ENCODE measurements at regions not wholly inside any gene's neighbourhood (a gene's known extent, or its start where the extent isn't known, plus 50 kb on each side); places are given as distances from the start of the nearest gene placed in this dataset.
A peak's percentile ranks its signal among the peaks of the same experiment; 100 is the strongest.

DNA sequence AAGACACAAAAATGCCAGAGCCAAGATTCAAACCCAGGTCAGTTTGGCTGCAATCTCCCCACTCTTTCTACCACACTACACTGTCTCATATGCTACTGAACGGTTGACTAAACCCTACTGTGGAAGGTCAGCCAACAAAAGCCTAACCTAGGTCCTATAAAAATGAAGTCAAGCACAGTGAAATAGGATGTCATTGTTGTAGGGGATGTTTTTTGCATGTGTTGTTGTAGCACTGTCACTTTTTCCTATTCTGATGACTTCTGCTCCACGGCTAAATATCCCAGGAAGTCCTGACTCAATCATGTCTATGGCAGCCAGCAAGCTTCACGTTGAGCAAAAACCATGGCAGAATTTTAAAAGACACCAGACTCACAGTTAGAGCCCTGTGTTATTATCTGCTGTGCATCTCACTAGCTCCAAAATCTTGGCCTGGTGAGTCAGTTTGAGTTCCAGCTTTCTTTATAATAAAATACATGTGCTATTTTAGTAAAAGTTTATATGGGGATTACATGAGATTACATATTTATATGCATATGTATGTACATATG, 322.1 kb upstream of the NT5E start:
- Mint-ChIP-seq H3K27me3 (ENCODE audit: low read depth) (no peaks in the 10 kb centered on the region), H3K36me3 (ENCODE audit: low read depth) (no peaks in the 10 kb centered on the region), H3K27ac (no peak overlapping the region), H3K4me1 (peaks cover 24% of the 10 kb centered on the region), H3K9me3 (no peaks in the 10 kb centered on the region), H3K4me3 (no peak overlapping the region)
- TF ChIP-seq, protein P1, sequence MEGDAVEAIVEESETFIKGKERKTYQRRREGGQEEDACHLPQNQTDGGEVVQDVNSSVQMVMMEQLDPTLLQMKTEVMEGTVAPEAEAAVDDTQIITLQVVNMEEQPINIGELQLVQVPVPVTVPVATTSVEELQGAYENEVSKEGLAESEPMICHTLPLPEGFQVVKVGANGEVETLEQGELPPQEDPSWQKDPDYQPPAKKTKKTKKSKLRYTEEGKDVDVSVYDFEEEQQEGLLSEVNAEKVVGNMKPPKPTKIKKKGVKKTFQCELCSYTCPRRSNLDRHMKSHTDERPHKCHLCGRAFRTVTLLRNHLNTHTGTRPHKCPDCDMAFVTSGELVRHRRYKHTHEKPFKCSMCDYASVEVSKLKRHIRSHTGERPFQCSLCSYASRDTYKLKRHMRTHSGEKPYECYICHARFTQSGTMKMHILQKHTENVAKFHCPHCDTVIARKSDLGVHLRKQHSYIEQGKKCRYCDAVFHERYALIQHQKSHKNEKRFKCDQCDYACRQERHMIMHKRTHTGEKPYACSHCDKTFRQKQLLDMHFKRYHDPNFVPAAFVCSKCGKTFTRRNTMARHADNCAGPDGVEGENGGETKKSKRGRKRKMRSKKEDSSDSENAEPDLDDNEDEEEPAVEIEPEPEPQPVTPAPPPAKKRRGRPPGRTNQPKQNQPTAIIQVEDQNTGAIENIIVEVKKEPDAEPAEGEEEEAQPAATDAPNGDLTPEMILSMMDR (IDR thresholded peaks at IDR 0.05; ENCODE audit: unreplicated experiment in 3 of 3), result no peak

DNA sequence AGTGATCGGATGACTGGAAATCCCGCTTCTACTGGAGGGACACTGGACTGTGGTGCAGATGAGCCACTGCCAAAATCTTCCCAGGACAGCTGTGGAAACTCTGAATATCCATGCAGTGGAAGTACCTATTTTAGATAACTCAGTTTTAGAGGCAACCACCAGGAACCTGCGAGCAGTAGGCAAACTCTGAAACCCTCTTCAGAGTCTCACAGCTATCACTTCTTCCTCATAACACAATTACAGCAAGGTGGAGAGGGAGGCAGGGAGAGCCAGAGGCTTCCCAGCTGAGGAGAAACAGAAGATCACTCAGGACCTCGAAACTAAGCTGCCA, 322.8 kb upstream of the NT5E start:
- H3K36me3 Mint-ChIP-seq (ENCODE audit: low read depth), result no peaks in the 10 kb centered on the region
- H3K4me3 Mint-ChIP-seq, result peak overlapping the region in 2 of 3 experiments; percentile 56 to 58
- H3K9me3 Mint-ChIP-seq, result no peaks in the 10 kb centered on the region

DNA sequence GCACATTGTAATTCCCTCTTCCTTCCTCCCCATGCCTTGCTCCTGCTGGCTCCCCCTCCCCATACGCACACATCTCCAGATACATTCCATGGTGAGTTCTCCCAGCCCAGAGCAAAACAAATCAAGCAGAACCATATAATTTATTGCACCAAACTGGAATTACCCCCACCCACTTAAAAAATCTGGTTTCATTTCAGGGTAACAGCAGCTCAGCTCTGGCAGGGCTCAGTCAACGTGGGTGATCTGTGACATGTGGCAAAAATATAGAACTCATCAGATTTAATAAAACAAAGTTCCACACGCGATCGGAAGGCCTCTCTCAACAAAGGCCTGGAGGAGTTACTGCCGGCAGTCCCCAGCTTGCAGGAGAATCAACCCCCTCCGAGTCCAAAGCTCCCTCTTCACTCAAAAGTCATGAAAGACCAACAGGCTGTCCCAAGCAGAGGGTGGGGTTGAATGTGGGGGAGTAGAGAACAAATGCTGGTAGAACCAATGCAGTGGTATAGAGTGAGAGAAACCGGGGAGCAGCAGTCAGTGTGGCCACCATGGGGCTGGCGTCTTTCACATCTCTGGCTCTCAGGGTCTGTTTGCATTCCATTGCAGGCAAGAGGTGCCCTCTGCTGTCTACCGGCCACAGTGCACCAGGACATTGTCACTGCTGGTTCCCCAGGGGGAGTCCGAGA, 323.3 kb upstream of the NT5E start:
- TF ChIP-seq, protein P1 (IDR thresholded peaks at IDR 0.05; ENCODE audit: unreplicated experiment in 3 of 3), result peak; percentile 53 to 66 (median 65)
- H3K4me3 Mint-ChIP-seq, result peak overlapping the region; percentile 34 to 58 (median 56)
- H3K27me3 Mint-ChIP-seq (ENCODE audit: low read depth), result no peaks in the 10 kb centered on the region
- no peaks in the 10 kb centered on the region for H3K36me3 Mint-ChIP-seq (ENCODE audit: low read depth)
- H3K27ac Mint-ChIP-seq, result peak overlapping the region; percentile 35 to 87 (median 85)
- H3K4me1 Mint-ChIP-seq, result peaks cover 24% of the 10 kb centered on the region
- H3K9me3 Mint-ChIP-seq, result no peaks in the 10 kb centered on the region

More for the DNA sequence above, 322.8 kb upstream of the NT5E start:
- peaks cover 24% of the 10 kb centered on the region for H3K4me1 Mint-ChIP-seq
- TF ChIP-seq, protein P1 (IDR thresholded peaks at IDR 0.05; ENCODE audit: unreplicated experiment in 3 of 3), result no peak
- no peaks in the 10 kb centered on the region for H3K27me3 Mint-ChIP-seq (ENCODE audit: low read depth)
- peak overlapping the region in 1 of 3 experiments; percentile 85 for H3K27ac Mint-ChIP-seq

DNA sequence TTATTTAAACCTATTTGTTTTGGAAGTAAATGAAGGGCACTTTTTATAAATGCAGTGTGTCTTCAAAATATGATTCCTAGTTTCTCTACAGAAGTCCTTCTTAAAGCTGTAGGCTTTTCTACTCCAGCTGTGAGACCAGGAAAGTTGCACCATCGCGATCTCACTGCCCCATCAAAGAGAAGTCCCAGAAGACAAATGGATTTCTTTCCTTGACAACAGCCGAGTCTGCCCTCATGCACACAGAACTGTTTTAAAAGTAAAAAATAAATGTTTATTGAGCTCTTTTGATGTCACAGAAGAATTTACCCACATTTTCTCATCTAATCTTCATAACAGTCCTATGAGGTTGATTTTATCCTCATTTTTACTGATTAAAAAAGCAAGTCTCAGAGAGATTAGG, 324.4 kb upstream of the NT5E start:
- peak overlapping the region in 1 of 3 experiments; percentile 85 for H3K27ac Mint-ChIP-seq
- no peaks in the 10 kb centered on the region for H3K36me3 Mint-ChIP-seq (ENCODE audit: low read depth)
- TF ChIP-seq, protein P1 (IDR thresholded peaks at IDR 0.05; ENCODE audit: unreplicated experiment in 3 of 3), result no peak
- no peaks in the 10 kb centered on the region for H3K27me3 Mint-ChIP-seq (ENCODE audit: low read depth)
- H3K4me3 Mint-ChIP-seq, result no peak overlapping the region
- H3K4me1 Mint-ChIP-seq, result peaks cover 19% of the 10 kb centered on the region
- H3K9me3 Mint-ChIP-seq, result no peaks in the 10 kb centered on the region

DNA sequence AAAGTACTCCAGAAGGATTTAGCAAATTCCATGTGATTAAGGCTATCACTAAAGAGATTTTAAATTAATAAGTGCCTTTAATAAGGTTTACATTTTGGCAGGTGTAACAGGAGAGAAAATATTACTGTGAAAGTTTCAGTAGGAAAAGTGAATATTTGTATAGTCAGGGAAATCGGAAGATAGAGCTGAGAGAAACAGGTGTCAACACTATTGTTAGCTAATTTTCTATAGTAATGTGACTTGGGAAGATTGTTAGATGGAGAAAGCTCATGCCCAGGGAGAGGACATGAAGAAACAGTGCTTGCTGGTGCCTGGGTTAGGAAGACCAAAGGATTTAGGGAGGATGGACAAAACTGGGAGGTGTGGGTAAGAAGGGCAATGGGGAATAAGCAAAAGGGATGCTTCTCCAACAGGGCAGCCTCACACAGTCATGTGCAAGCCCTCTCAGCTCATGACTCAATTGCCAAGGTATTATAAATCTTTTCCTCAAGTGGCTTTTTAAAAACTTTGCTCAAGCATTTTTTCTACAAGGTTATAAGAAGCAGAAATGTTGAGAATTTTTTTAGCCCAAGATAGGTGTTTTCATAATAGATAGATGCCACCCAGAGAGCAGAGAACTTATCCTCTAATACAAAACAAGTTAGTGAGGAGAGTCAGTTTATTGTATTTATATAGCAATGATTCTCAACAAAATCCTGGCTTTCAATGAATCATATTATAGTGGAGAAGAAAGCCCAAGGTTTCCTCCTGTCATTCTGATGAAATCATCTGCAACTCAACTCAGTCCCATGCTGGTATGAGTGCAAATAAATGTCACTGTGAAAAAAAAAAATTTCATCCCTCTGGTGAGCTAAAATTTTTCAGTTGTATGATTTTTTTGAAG, 325.2 kb upstream of the NT5E start:
- Mint-ChIP-seq H3K27ac (no peak overlapping the region), H3K36me3 (ENCODE audit: low read depth) (no peaks in the 10 kb centered on the region), H3K4me3 (no peak overlapping the region), H3K27me3 (ENCODE audit: low read depth) (peaks cover under 1% of the 10 kb centered on the region), H3K9me3 (no peaks in the 10 kb centered on the region), H3K4me1 (peaks cover 19% of the 10 kb centered on the region)
- TF ChIP-seq, protein P1 (IDR thresholded peaks at IDR 0.05; ENCODE audit: unreplicated experiment in 3 of 3), result no peak

All from nephron (organoid).